Caco-2 (cell line): ENCODE measurements at regions not wholly inside any gene's neighbourhood (a gene's known extent, or its start where the extent isn't known, plus 50 kb on each side); places are given as distances from the start of the nearest gene placed in this dataset.

ENCODE experiments used
- BruUV-seq: library from RNA; stranded (reverse); fragments of 400-500 nt; replicated peaks from 2 replicates; lab custom pipeline; 2021; lab: Mats Ljungman, UMichigan
- CTCF ChIA-PET: fragments of 300-600 bp; sonication (Branson Sonifier 250); formaldehyde crosslinking; loops from one replicate; lab custom pipeline; 2022; ENCODE audit warnings: antibody characterized with exemption; lab: Charles Lee
- POLR2A ChIA-PET: fragments of 300-600 bp; sonication (Branson Sonifier 250); formaldehyde crosslinking; loops from one replicate; lab custom pipeline; 2022; ENCODE audit warnings: antibody characterized with exemption; lab: Charles Lee
- DNase-seq, 2 experiments: peaks; one replicate each; pipeline versions ENCODE4 v3.0.0 to v3.0.0-alpha.2; 2020 to 2022
- H3K27me3 ChIP-seq: replicated peaks from 2 replicates; pipeline ENCODE4 v1.6.0; 2011; ENCODE audit warnings: low read length; ENCODE audit not compliant: control insufficient read depth, insufficient read depth
- H3K36me3 ChIP-seq: 2 replicates; pipeline ENCODE4 v1.5.1; 2011; ENCODE audit warnings: low read length; ENCODE audit not compliant: control insufficient read depth, insufficient read depth
- H3K4me1 ChIP-seq: fragments of 250-450 bp; sonication (Bioruptor Pico); 2 replicates; pipeline ENCODE4 v1.5.1; 2020; ENCODE audit warnings: mild to moderate bottlenecking
- H3K4me3 ChIP-seq: 2 replicates; pipeline ENCODE4 v1.5.1; 2011; ENCODE audit warnings: low read depth, mild to moderate bottlenecking, control low read depth, low read length
- H3K9me3 ChIP-seq: fragments of 250-450 bp; sonication (Bioruptor Pico); 2 replicates; pipeline ENCODE4 v1.5.1; 2020; ENCODE audit warnings: mild to moderate bottlenecking, moderate library complexity
- H3K27ac Mint-ChIP-seq: one replicate; pipeline ENCODE4 v1.8.0; 2022; ENCODE audit warnings: mixed read lengths; ENCODE audit not compliant: unreplicated experiment
- H3K27me3 Mint-ChIP-seq: one replicate; pipeline ENCODE4 v1.8.0; 2022; ENCODE audit warnings: mixed read lengths; ENCODE audit not compliant: insufficient read depth, unreplicated experiment
- H3K36me3 Mint-ChIP-seq: one replicate; pipeline ENCODE4 v1.8.0; 2022; ENCODE audit warnings: mild to moderate bottlenecking, mixed read lengths; ENCODE audit not compliant: insufficient read depth, unreplicated experiment
- H3K4me1 Mint-ChIP-seq: one replicate; pipeline ENCODE4 v1.8.0; 2022; ENCODE audit warnings: low read depth, mixed read lengths; ENCODE audit not compliant: unreplicated experiment
- H3K4me3 Mint-ChIP-seq: one replicate; pipeline ENCODE4 v1.8.0; 2022; ENCODE audit warnings: mild to moderate bottlenecking, moderate library complexity, mixed read lengths; ENCODE audit not compliant: unreplicated experiment
- H3K9me3 Mint-ChIP-seq: one replicate; pipeline ENCODE4 v1.8.0; 2022; ENCODE audit warnings: mixed read lengths; ENCODE audit not compliant: unreplicated experiment
- CTCF ChIP-seq, 2 experiments: fragments of 200-600 bp in 1 of 2; IDR thresholded peaks; 1 replicate in 1 of 2; 2 replicates in 1 of 2; pipeline versions ENCODE4 v1.5.1 to v1.8.0; 2011 to 2022; ENCODE audit warnings: antibody characterized with exemption in 1 of 2, control low read depth in 1 of 2, inconsistent platforms in 1 of 2, low read depth in 1 of 2, low read length in 1 of 2, mild to moderate bottlenecking in 1 of 2, moderate library complexity in 1 of 2; ENCODE audit not compliant: insufficient read depth in 1 of 2, severe bottlenecking in 1 of 2, unreplicated experiment in 1 of 2
- intact Hi-C: fragments of 100-400 bp; cut with micrococcal nuclease; formaldehyde crosslinking; loops from one replicate; pipeline ENCODE4 v1.10.0; 2022; ENCODE audit not compliant: unreplicated experiment

GRCh38 chrX:15953801-15954200 lies 99.2 kb upstream of the AP1S2 start:
- Mint-ChIP-seq H3K4me3 (no peak overlapping the region), H3K9me3 (no peaks in the 10 kb centered on the region), H3K27ac (no peak overlapping the region), H3K27me3 (peaks cover 2% of the 10 kb centered on the region), H3K4me1 (no peaks in the 10 kb centered on the region), H3K36me3 (no peaks in the 10 kb centered on the region)
- H3K4me1 ChIP-seq, result no peaks in the 10 kb centered on the region
- no peaks in the 10 kb centered on the region for H3K27me3 ChIP-seq
- intact Hi-C loops, result no loop called here
- POLR2A ChIA-PET, result no interaction called here
- no peaks in the 10 kb centered on the region for H3K36me3 ChIP-seq
- no TSS peak for BruUV-seq
- DNase-seq, result no peak
- H3K9me3 ChIP-seq, result no peaks in the 10 kb centered on the region
- TF ChIP-seq CTCF (IDR thresholded peaks at IDR 0.05; ENCODE audit: insufficient read depth in 1 of 2, low read depth in 1 of 2, low read length in 1 of 2, severe bottlenecking in 1 of 2, unreplicated experiment in 1 of 2), result no peak
- no peak overlapping the region for H3K4me3 ChIP-seq
- CTCF ChIA-PET, result no interaction called here

- Mint-ChIP-seq H3K36me3 (no peaks in the 10 kb centered on the region), H3K9me3 (no peaks in the 10 kb centered on the region), H3K4me1 (peaks cover 12% of the 10 kb centered on the region), H3K4me3 (no peak overlapping the region), H3K27me3 (peaks cover 2% of the 10 kb centered on the region), H3K27ac (no peak overlapping the region)
- POLR2A ChIA-PET, result no interaction called here
- Histone ChIP-seq H3K27me3 (no peaks in the 10 kb centered on the region), H3K4me1 (no peaks in the 10 kb centered on the region), H3K36me3 (no peaks in the 10 kb centered on the region), H3K4me3 (no peak overlapping the region), H3K9me3 (no peaks in the 10 kb centered on the region)
- intact Hi-C loops, result no loop called here
- BruUV-seq, result no TSS peak
- no peak for TF ChIP-seq CTCF (IDR thresholded peaks at IDR 0.05; ENCODE audit: insufficient read depth in 1 of 2, low read depth in 1 of 2, low read length in 1 of 2, severe bottlenecking in 1 of 2, unreplicated experiment in 1 of 2)
- CTCF ChIA-PET, result no interaction called here
- DNase-seq, result no peak
These were observed 97.6 kb upstream of the AP1S2 start for GRCh38 chrX:15952212-15952611.

GRCh38 chrX:15948318-15948660 lies 93.7 kb upstream of the AP1S2 start:
- no peak overlapping the region for H3K4me3 ChIP-seq
- no peaks in the 10 kb centered on the region for H3K27me3 ChIP-seq
- H3K4me1 ChIP-seq, result no peaks in the 10 kb centered on the region
- intact Hi-C loops, result no loop called here
- no TSS peak for BruUV-seq
- Mint-ChIP-seq H3K27ac (no peak overlapping the region), H3K36me3 (no peaks in the 10 kb centered on the region), H3K27me3 (no peaks in the 10 kb centered on the region), H3K4me1 (peaks cover 12% of the 10 kb centered on the region), H3K9me3 (no peaks in the 10 kb centered on the region), H3K4me3 (no peak overlapping the region)
- CTCF ChIA-PET, result no interaction called here
- DNase-seq, result no peak
- TF ChIP-seq CTCF (IDR thresholded peaks at IDR 0.05; ENCODE audit: insufficient read depth in 1 of 2, low read depth in 1 of 2, low read length in 1 of 2, severe bottlenecking in 1 of 2, unreplicated experiment in 1 of 2), result no peak
- H3K36me3 ChIP-seq, result no peaks in the 10 kb centered on the region
- POLR2A ChIA-PET, result no interaction called here
- no peaks in the 10 kb centered on the region for H3K9me3 ChIP-seq
